IPS-18a (cell line): ENCODE measurements at regions not wholly inside any gene's neighbourhood (a gene's known extent, or its start where the extent isn't known, plus 50 kb on each side); places are given as distances from the start of the nearest gene placed in this dataset.

Experiments used
- H3K27ac ChIP-seq: one replicate; pipeline ENCODE4 v1.5.1; 2013; ENCODE audit warnings: low read length
- H3K27me3 ChIP-seq: one replicate; pipeline ENCODE4 v1.6.1; 2013; ENCODE audit warnings: mild to moderate bottlenecking, low read length; ENCODE audit not compliant: control insufficient read depth, insufficient read depth
- H3K36me3 ChIP-seq: one replicate; pipeline ENCODE4 v1.6.1; 2013; ENCODE audit warnings: low read depth, low read length; ENCODE audit not compliant: control insufficient read depth
- H3K4me1 ChIP-seq: one replicate; pipeline ENCODE4 v1.6.1; 2013; ENCODE audit warnings: low read depth, low read length; ENCODE audit not compliant: control insufficient read depth
- H3K4me3 ChIP-seq: one replicate; pipeline ENCODE4 v1.5.1; 2013; ENCODE audit warnings: low read length
- H3K9ac ChIP-seq: one replicate; pipeline ENCODE4 v1.6.1; 2013; ENCODE audit warnings: mild to moderate bottlenecking, low read length, moderate library complexity
- H3K9me3 ChIP-seq: one replicate; pipeline ENCODE4 v1.6.1; 2013; ENCODE audit warnings: low read depth, low read length; ENCODE audit not compliant: control insufficient read depth

DNA sequence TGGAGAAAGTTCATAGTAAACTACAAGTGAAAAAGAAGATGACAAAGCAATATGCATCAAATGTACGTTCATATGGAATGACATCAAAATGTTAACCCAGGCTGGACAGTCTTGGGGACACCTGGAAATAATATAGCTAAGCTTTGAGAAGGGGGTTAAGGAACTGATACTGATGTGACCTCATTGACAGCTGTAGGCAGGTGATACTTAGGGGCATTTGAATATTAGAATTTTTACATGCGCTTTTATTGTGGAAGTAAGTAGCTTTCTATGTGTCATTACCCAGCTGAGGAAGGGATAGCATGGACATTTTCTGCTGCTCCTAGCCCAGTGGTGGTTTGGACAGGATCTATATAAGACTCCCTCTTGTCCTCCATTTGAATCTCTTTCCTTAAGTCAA lies 299.7 kb downstream of the CWC27 start:
- peaks cover 8% of the 10 kb centered on the region for H3K4me1 ChIP-seq
- no peak overlapping the region for H3K27ac ChIP-seq

DNA sequence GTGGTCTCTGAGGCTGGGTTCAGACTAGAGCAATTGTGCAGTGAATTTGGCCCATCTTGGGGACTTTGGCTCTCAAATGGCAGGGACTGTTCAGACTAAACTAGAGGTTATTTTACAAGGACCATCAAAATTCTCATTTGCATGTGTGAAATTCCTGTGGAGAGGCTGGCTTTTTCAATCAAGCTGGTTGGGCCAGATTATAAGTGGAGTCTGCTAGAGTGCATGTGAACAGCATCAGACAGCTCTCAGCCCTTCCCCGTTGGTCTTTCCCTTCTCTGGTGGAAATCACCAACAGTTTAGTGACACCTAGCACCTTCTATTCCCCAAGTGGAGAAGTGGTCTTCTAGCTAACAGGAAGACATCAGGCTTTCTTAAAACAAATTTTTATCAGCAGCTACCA lies 301.3 kb downstream of the CWC27 start:
- H3K27ac ChIP-seq, result no peak overlapping the region
- H3K36me3 ChIP-seq, result no peaks in the 10 kb centered on the region
- no peaks in the 10 kb centered on the region for H3K27me3 ChIP-seq
- no peak overlapping the region for H3K4me3 ChIP-seq
- H3K9ac ChIP-seq, result no peak overlapping the region
- H3K4me1 ChIP-seq, result peaks cover 8% of the 10 kb centered on the region
- no peaks in the 10 kb centered on the region for H3K9me3 ChIP-seq

More for the DNA sequence above, 299.7 kb downstream of the CWC27 start:
- Histone ChIP-seq H3K27me3 (no peaks in the 10 kb centered on the region), H3K9ac (no peak overlapping the region), H3K9me3 (no peaks in the 10 kb centered on the region), H3K4me3 (no peak overlapping the region), H3K36me3 (no peaks in the 10 kb centered on the region)

DNA sequence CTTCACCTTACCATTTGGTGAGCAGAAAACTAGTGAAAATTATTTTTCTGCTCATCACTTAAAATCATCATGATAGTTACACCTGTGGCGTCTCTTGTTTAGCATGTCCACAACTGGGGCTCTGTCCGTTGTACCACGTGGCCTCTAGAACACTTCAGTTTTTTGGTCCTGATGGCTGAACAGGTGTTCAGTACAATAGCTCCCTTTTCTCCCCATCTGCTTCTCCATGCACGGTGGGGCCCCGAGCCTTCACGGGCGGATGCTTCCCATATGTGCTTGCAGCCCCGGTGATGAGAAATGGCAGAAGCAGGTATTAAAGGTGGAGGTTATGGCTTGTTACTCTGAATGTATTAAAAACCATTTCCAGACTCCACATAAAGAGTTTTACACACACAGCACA lies 304.1 kb downstream of the CWC27 start:
- H3K27me3 ChIP-seq, result no peaks in the 10 kb centered on the region
- no peak overlapping the region for H3K27ac ChIP-seq
- no peak overlapping the region for H3K4me3 ChIP-seq
- H3K4me1 ChIP-seq, result peaks cover 15% of the 10 kb centered on the region
- no peaks in the 10 kb centered on the region for H3K9me3 ChIP-seq
- H3K36me3 ChIP-seq, result no peaks in the 10 kb centered on the region
- no peak overlapping the region for H3K9ac ChIP-seq

DNA sequence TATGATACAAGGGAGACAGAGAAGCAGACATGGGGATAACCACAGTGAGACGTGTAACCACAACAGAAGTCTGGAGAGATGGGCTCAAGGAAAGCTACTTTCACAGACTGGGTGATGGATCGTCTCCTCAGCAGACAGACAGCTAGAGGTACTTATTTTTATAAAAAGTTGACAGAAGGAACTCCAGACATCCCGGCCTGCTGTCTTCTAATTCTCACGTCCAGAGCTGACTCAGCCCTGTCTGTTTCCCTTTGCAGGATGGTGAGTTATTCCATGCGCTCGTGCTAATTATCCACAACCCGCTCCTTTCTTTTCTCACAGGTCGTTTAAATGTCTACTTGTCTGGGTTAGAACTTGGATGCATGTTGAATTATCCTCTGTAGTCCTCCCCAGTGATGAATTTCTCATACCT lies 304.5 kb downstream of the CWC27 start:
- no peaks in the 10 kb centered on the region for H3K27me3 ChIP-seq
- H3K9me3 ChIP-seq, result no peaks in the 10 kb centered on the region
- H3K4me3 ChIP-seq, result no peak overlapping the region
- H3K9ac ChIP-seq, result no peak overlapping the region
- no peak overlapping the region for H3K27ac ChIP-seq
- H3K36me3 ChIP-seq, result no peaks in the 10 kb centered on the region
- H3K4me1 ChIP-seq, result peaks cover 19% of the 10 kb centered on the region

DNA sequence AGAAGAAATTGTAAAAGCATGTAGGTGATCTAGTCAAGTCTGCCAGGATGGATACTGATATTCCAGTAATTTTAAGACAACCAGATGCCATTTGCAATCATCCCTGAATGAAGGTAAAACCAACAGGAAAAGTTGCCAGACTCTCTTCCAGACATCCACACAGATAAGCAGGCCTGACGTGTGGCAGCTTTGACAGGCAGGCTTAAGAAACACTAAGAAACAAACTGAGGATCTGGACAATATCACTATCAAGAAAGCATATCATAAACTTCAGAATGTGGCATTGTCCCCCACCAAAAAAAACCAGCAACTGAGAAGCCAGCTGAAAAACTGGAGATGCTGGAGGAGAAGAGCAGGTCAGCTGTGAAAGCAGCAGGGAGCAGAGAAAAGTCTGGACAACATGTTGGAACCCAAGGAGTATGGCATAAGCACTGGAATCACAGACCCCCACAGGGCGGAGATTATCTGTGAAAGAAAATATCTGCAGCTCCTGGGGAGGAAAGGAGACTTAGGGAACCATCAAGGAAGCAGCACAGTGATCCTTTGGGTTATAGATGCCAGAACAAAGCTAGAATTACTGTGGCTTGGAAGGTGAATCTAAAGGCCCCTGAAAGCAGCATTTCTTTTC lies 307.0 kb downstream of the CWC27 start:
- Histone ChIP-seq H3K4me1 (peaks cover 38% of the 10 kb centered on the region), H3K9me3 (no peaks in the 10 kb centered on the region), H3K27me3 (no peaks in the 10 kb centered on the region), H3K27ac (no peak overlapping the region), H3K36me3 (no peaks in the 10 kb centered on the region), H3K4me3 (no peak overlapping the region), H3K9ac (no peak overlapping the region)

DNA sequence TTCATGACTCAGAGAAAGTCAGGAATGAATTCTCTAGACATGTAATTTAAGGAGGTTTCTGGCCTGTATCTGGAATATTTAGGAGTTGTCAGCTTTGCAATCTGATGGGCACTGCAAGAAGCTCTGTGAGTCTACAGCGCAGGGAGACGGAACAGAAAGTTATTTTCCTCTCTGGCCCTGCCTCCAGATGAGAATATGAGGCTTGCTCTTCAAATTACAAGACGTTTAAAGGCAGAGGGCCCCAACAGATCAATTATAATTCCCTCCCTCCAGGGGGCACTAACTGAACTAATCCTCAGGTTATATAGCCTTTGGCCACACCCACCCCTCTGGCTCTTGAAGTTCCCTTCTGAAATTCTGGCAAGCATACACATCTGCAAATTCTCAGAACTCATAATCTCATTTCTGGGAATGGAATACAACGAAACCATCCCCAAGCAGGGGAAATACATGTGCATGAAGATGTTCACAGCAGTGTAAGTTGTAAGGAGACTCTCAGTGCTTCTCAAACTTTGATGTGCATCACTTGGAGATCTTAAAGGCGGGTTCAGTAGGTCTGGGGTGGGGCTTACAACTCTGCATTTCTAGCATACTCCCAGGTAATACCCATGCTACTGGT lies 307.6 kb downstream of the CWC27 start:
- Histone ChIP-seq H3K27ac (no peak overlapping the region), H3K9ac (no peak overlapping the region), H3K36me3 (no peaks in the 10 kb centered on the region)

DNA sequence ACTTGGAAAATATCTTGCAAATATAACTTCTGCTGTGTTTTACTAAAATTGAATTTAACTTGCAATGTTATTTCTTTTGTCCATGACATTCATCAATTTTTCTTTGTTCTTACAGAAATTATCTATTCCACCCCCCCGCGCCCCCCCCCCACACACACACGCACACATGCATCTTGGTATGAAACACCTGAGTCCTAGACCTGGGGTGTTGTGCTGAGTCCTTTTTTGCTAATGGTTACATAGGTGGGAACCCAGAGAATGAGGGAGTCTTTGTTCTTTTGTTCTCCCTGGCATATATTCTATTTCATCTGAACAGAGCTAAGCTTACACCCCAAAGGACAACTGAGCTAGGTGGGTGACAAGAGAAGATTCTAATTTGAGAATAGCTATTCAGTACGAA lies 308.9 kb downstream of the CWC27 start:
- no peaks in the 10 kb centered on the region for H3K36me3 ChIP-seq
- H3K9me3 ChIP-seq, result no peaks in the 10 kb centered on the region
- no peak overlapping the region for H3K27ac ChIP-seq
- H3K4me3 ChIP-seq, result no peak overlapping the region
- H3K9ac ChIP-seq, result peak overlapping the region; percentile 19
- no peaks in the 10 kb centered on the region for H3K27me3 ChIP-seq
- H3K4me1 ChIP-seq, result peaks cover 38% of the 10 kb centered on the region

More for the DNA sequence above, 307.6 kb downstream of the CWC27 start:
- Histone ChIP-seq H3K4me3 (no peak overlapping the region), H3K27me3 (no peaks in the 10 kb centered on the region), H3K4me1 (peaks cover 38% of the 10 kb centered on the region), H3K9me3 (no peaks in the 10 kb centered on the region)

DNA sequence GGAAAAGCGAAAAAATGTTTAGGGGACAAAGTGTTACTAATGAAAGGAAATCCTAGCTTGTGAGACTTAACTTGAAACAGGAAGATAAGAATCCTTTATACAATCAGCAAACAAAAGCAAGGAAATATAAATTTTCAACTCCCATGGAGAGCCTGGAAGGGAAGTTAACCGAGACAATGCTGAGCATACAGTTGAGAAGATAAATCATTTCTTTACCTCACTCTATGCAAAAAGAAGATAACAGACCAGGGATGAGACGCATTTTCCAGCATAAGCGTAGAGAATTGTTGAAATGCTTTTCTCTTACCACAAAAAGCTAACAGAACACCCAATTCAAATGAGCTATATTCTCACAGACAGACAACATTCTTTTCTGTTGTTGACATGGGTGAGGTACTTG lies 309.6 kb downstream of the CWC27 start:
- Histone ChIP-seq H3K4me3 (no peak overlapping the region), H3K9me3 (no peaks in the 10 kb centered on the region), H3K27me3 (no peaks in the 10 kb centered on the region), H3K4me1 (peaks cover 38% of the 10 kb centered on the region), H3K27ac (no peak overlapping the region), H3K9ac (no peak overlapping the region), H3K36me3 (no peaks in the 10 kb centered on the region)

DNA sequence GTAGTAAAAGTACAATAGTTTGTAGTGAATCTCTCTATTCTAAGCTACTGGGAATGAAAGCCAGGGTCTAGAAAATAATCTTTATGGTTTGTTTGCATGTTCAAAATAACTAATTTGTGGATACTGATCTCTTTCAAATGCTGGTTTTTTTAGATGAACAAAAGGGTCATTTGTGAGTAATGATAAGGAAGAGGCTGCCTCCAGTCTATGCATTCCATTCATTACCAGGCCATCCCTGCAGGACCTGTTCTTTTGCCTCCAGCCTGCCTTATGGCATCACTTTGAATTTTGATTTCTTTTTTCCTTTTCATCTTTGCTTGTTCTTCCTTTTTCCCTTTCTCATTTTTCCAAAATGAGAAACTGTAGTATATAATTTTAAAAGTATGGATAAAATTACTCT lies 312.3 kb downstream of the CWC27 start:
- Histone ChIP-seq H3K36me3 (no peaks in the 10 kb centered on the region), H3K4me3 (no peak overlapping the region), H3K4me1 (peaks cover 37% of the 10 kb centered on the region), H3K9me3 (no peaks in the 10 kb centered on the region), H3K9ac (no peak overlapping the region), H3K27ac (no peak overlapping the region), H3K27me3 (no peaks in the 10 kb centered on the region)

DNA sequence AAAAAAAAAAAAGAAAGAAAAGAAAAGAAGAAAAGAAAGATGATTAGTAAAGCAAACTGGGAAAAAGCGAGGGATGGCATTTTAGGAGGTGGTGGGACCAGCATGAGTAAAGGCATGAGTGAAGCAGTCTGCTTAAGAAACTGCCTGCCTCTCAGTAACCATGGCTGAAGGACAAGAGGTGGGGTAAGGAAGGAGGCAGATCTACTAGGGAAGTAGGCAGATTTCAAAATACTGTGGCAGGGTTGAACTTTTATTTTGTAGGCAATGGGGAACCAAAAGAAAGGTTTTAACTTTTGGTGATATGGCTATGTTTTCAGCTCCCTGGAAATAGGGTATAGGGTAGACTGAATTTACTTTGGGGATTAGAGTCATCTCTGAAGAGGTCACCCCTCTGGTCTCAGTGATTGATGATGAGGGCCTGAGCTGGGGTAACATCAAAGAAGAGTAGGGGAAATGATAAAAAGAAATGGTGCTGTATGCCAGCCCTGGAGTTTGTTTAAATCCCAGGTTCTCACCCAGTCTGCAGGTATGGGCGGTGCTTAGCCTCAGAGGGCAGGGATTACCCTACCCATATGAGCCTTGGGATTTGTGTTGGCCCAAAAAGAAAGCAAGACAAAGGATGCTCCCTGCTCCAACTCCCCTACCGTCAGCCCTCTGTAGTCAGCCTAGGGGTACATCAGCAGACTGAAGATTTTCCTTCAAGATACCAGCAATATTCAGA lies 316.2 kb downstream of the CWC27 start:
- Histone ChIP-seq H3K9me3 (no peaks in the 10 kb centered on the region), H3K27ac (no peak overlapping the region), H3K9ac (no peak overlapping the region), H3K4me3 (no peak overlapping the region), H3K36me3 (no peaks in the 10 kb centered on the region), H3K27me3 (no peaks in the 10 kb centered on the region), H3K4me1 (peaks cover 2% of the 10 kb centered on the region)

DNA sequence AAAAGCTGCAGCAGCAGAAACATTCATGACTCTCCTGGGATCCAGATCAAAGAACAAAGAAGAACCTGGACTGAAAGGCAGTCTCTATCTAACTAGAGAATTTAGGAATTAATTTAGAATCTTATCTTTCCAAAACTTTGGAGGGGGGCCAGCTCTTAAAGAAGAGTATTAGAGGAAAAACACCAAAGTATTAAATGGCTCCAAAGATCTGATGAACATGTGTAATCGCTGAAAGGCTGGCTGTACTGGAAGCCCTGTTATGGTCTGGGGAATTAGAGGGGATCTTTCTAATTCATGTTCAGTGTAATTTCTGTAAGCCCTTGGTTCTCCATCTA lies 316.8 kb downstream of the CWC27 start:
- Histone ChIP-seq H3K36me3 (no peaks in the 10 kb centered on the region), H3K27me3 (no peaks in the 10 kb centered on the region), H3K9ac (no peak overlapping the region), H3K4me1 (no peaks in the 10 kb centered on the region), H3K4me3 (no peak overlapping the region), H3K9me3 (no peaks in the 10 kb centered on the region), H3K27ac (no peak overlapping the region)
